Stimulated activated CD8-positive, alpha-beta memory T cell treated with anti-CD3 and anti-CD28 coated beads, Interleukin-7, amount 100 ng/mL, for 48 hours (primary cell): ENCODE measurements at regions not wholly inside any gene's neighbourhood (a gene's known extent, or its start where the extent isn't known, plus 50 kb on each side); places are given as distances from the start of the nearest gene placed in this dataset.

Source experiments
- DNase-seq, 2 donors: peaks; one replicate each; pipeline ENCODE4 v3.0.0-alpha.2; 2020; ENCODE audit warnings: low read depth in 1 of 2; ENCODE audit errors: extremely low read depth in 1 of 2

DNA sequence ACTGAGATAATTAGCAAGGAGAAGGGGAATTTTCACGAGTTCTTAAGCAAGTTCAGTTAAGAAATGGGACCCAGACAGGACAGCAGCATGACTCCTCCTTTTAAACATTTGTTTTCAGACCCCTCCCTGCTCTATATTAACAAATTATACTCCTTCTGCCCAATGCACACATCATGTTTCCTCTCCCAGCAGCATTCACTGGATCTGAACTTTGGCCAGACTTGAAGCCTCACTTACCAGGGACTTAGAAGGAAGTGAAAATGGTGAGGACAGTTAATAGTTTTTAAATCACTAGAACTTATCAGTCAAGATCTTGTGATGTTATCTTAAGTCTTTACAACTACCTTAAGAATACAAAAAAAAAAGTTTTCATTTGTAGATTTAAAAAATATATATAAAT lies 1174.7 kb upstream of the MAP3K7 start:
- DNase-seq, result no peak

DNA sequence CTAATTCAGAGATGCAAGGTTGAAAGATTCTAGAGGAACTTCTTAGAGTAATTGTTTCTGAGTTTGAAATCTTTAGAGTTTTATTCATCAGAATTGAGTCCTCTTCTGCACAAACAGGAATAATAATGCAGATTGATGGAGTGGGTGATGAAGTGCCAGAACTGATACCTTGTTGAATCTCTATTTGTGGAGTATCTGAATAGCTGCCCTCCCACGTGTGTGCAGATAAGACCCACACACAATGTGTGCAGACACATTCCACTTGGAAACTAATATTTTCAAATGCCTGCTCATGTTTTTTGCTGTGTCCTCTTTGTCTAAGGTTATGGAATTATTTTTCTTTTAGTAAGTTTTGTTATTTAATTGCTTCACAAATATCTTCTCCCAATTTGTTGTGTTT lies 1167.8 kb upstream of the MAP3K7 start:
- DNase-seq, result no peak

DNA sequence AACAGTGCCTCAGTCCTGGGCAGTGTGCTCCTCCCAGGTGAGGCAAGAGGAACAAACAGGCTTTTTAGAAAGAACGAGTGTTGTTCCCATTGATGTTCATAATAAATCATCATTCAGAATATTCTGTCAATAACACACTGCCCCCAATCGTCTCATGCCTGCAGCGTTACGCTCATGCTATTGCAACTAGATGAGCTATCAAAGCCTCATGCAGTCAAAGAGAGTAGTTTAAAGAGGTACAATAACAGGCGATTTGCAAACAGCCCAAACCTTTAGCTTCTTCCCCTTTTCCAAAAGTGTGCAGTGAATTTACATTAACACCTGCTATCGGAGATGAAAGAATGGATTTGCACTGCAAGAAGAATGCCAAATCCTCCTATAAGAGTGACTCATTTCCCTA lies 1164.7 kb upstream of the MAP3K7 start:
- no peak for DNase-seq

- no peak for DNase-seq
These were observed 1157.7 kb upstream of the MAP3K7 start for GRCh38 chr6:91744566-91744965.

- no peak for DNase-seq
These were observed 1156.9 kb upstream of the MAP3K7 start for GRCh38 chr6:91743756-91744155.

- no peak for DNase-seq
These were observed 1145.1 kb upstream of the MAP3K7 start for GRCh38 chr6:91731939-91732338.

GRCh38 chr6:91730710-91731109 lies 1143.8 kb upstream of the MAP3K7 start:
- DNase-seq, result no peak

GRCh38 chr6:91720324-91720723 lies 1133.5 kb upstream of the MAP3K7 start:
- no peak for DNase-seq

DNA sequence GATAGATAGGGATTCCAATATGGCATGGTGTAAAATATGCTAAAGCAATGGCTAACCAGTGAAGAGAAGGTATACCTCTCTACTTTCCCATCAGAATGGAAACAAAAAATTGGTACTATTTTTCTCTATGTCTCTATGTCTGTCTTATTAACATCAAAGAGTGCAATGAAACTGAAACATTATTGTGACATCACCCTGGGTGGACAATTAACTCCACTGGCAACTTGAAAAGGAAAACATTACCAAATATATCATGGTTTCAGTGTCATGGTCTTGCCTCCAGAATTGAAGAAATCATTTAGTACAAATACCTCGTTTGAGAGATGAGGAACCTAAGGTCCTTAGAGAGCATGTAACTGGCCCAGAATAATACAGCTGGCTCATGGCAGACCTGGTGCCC lies 1132.5 kb upstream of the MAP3K7 start:
- no peak for DNase-seq

DNA sequence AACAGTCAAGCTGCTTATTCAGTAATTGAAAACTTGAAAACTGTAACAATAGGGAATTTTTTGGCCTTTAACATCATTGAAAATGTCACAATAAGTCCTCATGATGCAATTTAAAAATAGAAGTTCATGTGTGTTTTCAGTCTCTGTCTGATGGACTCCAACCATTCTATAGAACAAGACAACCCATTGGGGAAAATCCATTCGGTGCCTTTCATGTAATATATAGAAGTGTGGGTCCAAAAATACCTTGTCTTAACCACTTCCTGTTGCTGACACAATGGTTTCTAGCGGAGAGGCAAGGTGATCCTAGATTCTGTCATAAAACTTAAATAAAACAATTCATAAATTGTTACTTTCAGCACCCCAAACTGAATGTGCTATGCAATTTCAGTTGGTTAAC lies 1131.3 kb upstream of the MAP3K7 start:
- DNase-seq, result no peak

- DNase-seq, result no peak
These were observed 1130.2 kb upstream of the MAP3K7 start for GRCh38 chr6:91717094-91717493.

DNA sequence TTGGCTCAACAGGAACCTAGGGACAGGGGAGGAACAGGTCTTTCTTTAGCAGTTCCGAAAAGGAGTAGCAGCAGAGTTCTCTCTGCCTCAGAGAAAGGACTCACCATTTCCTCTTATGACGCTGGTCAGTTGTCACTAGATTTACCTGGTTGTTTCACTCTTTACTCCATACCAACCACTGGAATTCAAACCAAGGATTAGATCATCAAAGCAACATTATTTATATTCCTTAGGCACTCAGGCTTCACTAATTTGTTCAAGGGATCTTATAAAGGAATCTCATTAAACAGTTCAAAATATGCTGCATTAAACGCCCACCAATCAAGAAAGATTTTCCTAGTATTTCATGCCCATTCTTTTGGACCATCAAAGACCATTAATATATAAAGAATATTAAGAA lies 1129.5 kb upstream of the MAP3K7 start:
- DNase-seq, result no peak

DNA sequence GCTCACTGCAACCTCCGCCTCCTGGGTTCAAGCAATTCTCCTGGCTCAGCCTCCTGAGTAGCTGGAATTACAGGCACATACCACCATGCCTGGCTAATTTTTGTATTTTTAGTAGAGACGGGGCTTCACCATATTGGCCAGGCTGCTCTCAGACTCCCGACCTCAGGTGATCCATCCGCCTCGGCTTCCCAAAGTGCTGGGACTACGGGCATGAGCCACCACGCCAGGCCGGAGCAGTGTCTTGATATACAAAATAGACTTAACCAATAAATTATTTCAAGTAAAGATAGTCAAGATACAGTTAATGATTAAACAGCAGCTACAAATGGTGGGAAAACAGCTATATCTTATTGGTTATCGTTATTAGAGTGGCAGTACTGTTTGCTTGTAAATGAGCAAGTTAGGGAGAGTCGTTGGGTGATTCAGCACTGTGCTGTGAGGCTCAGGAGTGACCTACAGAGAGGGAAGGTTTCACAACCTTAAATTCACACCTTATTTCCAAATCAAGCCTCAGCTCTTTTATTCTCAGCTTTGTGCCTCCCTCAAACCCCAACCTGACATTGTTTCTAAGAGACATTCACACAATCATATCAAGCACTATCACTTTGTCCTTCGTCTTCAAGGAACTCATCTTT lies 1128.4 kb upstream of the MAP3K7 start:
- no peak for DNase-seq

- DNase-seq, result no peak
These were observed 1127.0 kb upstream of the MAP3K7 start for GRCh38 chr6:91713911-91714310.

DNA sequence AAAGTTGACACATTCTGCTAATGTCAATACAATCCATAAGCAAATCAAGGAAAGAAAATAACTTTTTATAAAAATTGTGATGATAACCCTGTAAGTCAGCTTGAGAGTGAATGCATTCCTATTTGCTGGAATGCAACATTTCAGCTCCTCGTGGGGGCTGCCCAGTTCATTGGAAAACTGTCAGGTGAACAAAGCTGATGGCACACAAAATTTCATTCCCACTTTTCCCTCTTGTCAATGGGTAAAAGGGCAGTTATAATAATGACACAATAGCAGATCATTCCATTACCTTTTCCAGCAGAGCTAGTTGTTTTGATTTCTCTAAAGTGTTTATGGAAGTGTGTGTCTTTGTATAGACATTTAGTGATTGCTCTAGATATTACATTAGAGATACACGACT lies 1124.6 kb upstream of the MAP3K7 start:
- no peak for DNase-seq

GRCh38 chr6:91710342-91710741 lies 1123.5 kb upstream of the MAP3K7 start:
- DNase-seq, result no peak

DNA sequence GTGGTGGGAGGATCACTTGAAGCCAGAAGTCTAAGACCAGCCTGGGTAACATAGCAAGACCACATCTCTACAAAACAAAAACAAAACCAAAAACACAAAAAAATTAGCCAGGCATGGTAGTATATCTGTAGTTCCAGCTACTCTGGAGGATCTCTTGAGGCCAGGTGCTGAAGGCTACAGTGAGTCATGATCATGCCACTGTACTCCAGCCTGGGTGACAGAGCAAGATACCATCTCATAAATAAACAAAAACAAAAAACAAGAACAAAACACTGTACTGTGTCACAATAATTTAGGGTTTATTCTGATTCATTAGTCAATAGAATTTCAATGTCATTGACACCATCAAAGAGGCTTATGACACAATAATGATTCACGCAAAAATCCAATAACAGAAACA lies 1121.7 kb upstream of the MAP3K7 start:
- no peak for DNase-seq

- no peak for DNase-seq
These were observed 1118.8 kb upstream of the MAP3K7 start for GRCh38 chr6:91705646-91706045.

GRCh38 chr6:91704531-91704930 lies 1117.7 kb upstream of the MAP3K7 start:
- no peak for DNase-seq

GRCh38 chr6:91697010-91697695 lies 1110.3 kb upstream of the MAP3K7 start:
- no peak for DNase-seq

DNA sequence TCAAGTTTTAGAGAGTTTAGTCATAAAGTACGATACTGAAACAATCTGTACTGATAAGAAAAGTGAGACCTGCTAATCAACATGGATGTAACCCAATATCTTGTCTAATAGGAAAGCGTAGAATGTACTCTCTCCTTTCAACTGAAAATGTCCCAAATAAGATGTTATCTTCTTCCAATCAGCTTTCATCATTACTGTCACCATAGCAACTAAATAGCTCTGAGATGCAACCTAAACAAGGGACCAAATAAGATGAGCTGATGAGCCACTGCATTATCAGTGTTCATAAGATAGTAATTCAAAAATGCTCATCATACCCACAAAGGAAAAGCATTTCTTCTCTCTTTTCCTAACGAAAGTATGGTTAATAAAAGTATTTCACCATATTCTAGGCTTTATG lies 1108.3 kb upstream of the MAP3K7 start:
- DNase-seq, result no peak

GRCh38 chr6:91694016-91694654 lies 1107.3 kb upstream of the MAP3K7 start:
- DNase-seq, result no peak
